HG02973 (cell line): ENCODE measurements at regions not wholly inside any gene's neighbourhood (a gene's known extent, or its start where the extent isn't known, plus 50 kb on each side); places are given as distances from the start of the nearest gene placed in this dataset.
A peak's percentile ranks its signal among the peaks of the same experiment; 100 is the strongest.

Experiments used
- ATAC-seq: cut with Tn5 transposase; IDR thresholded peaks from one replicate; pipeline ENCODE4 v1.9.1; 2021; ENCODE audit warnings: moderate library complexity; ENCODE audit not compliant: unreplicated experiment

- no peak for ATAC-seq
Measured at GRCh38 chr2:79359419-79359818, 153.4 kb upstream of the CTNNA2 start.

GRCh38 chr2:79355569-79355968 is 157.3 kb upstream of the CTNNA2 start:
- no peak for ATAC-seq

- ATAC-seq, result no peak
Measured at GRCh38 chr2:79327460-79327859, 167.9 kb upstream of the REG3A start.

GRCh38 chr2:79320871-79321270 is 161.3 kb upstream of the REG3A start:
- ATAC-seq, result no peak

- ATAC-seq, result no peak
Measured at GRCh38 chr2:79294994-79295393, 135.4 kb upstream of the REG3A start.

- ATAC-seq, result no peak
Measured at GRCh38 chr2:79292958-79293315, 133.4 kb upstream of the REG3A start.

- no peak for ATAC-seq
Measured at GRCh38 chr2:79292239-79292957, 132.8 kb upstream of the REG3A start.

GRCh38 chr2:79275863-79276262 is 116.3 kb upstream of the REG3A start:
- ATAC-seq, result no peak

- no peak for ATAC-seq
Measured at GRCh38 chr2:79275197-79275596, 115.6 kb upstream of the REG3A start.

GRCh38 chr2:79272616-79273015 is 113.1 kb upstream of the REG3A start:
- ATAC-seq, result no peak

GRCh38 chr2:79271456-79271855 is 111.9 kb upstream of the REG3A start:
- ATAC-seq, result no peak

GRCh38 chr2:79260848-79261247 is 101.3 kb upstream of the REG3A start:
- ATAC-seq, result no peak

GRCh38 chr2:79259959-79260358 is 100.4 kb upstream of the REG3A start:
- ATAC-seq, result no peak

- ATAC-seq, result no peak
Measured at GRCh38 chr2:79259296-79259695, 99.7 kb upstream of the REG3A start.

- ATAC-seq, result no peak
Measured at GRCh38 chr2:79253243-79253774, 93.8 kb upstream of the REG3A start.

- no peak for ATAC-seq
Measured at GRCh38 chr2:79250656-79251055, 91.1 kb upstream of the REG3A start.

- ATAC-seq, result no peak
Measured at GRCh38 chr2:79248776-79249175, 89.2 kb upstream of the REG3A start.

GRCh38 chr2:79235135-79235534 is 75.6 kb upstream of the REG3A start:
- no peak for ATAC-seq

GRCh38 chr2:79223539-79223938 is 64.0 kb upstream of the REG3A start:
- no peak for ATAC-seq

GRCh38 chr2:79219383-79219988 is 59.9 kb upstream of the REG3A start:
- peak; percentile 67 for ATAC-seq

- ATAC-seq, result no peak
Measured at GRCh38 chr2:79210274-79210917, 50.8 kb upstream of the REG3A start.
